ENCODE measurements at regions not wholly inside any gene's neighbourhood (a gene's known extent, or its start where the extent isn't known, plus 50 kb on each side); places are given as distances from the start of the nearest gene placed in this dataset.

DNA sequence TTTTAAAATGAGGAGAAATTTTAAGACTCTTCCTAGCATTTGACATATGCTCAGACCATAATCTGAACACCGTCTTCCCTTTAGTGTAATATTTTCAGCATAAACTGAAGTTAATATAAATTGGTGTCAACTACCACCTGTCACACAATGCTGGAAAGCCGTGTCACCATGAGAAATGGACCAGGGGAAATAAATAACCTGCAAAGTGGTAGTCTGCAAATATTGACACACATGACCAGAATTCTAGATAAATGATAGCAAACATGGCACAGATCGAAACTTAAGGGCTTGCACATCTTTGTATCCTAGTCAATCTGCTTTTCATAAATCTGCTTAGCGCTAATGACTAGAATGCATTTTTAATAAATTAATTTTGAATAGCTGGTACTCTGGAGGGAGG is 191.9 kb downstream of the CD83 start:
- no peak for TF ChIP-seq FOXM1 (IDR thresholded peaks at IDR 0.05; ENCODE audit: low read depth)
- TF ChIP-seq NRF1 (IDR thresholded peaks at IDR 0.05; ENCODE audit: low read depth, low read length): no peak
- TF ChIP-seq YY1 (IDR thresholded peaks at IDR 0.05; ENCODE audit: low read depth): no peak
- TF ChIP-seq RFX5 (IDR thresholded peaks at IDR 0.05; ENCODE audit: low read length): no peak
- TF ChIP-seq, protein P1, sequence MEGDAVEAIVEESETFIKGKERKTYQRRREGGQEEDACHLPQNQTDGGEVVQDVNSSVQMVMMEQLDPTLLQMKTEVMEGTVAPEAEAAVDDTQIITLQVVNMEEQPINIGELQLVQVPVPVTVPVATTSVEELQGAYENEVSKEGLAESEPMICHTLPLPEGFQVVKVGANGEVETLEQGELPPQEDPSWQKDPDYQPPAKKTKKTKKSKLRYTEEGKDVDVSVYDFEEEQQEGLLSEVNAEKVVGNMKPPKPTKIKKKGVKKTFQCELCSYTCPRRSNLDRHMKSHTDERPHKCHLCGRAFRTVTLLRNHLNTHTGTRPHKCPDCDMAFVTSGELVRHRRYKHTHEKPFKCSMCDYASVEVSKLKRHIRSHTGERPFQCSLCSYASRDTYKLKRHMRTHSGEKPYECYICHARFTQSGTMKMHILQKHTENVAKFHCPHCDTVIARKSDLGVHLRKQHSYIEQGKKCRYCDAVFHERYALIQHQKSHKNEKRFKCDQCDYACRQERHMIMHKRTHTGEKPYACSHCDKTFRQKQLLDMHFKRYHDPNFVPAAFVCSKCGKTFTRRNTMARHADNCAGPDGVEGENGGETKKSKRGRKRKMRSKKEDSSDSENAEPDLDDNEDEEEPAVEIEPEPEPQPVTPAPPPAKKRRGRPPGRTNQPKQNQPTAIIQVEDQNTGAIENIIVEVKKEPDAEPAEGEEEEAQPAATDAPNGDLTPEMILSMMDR (IDR thresholded peaks at IDR 0.05): no peak

Measured in SK-N-SH (cell line).